HEK293T (cell line): ENCODE measurements at regions not wholly inside any gene's neighbourhood (a gene's known extent, or its start where the extent isn't known, plus 50 kb on each side); places are given as distances from the start of the nearest gene placed in this dataset.

Experiments
- CTCF ChIA-PET: fragments of 350-600 bp; formaldehyde crosslinking; extraction: SDS; loops from one replicate; lab custom pipeline; 2021; ENCODE audit warnings: antibody characterized with exemption, inconsistent platforms; lab: Yijun Ruan, JAX
- POLR2A ChIA-PET: fragments of 350-600 bp; formaldehyde crosslinking; extraction: SDS; loops from one replicate; lab custom pipeline; 2020; ENCODE audit warnings: antibody characterized with exemption, inconsistent platforms; lab: Yijun Ruan, JAX
- DNase-seq: peaks from one replicate; pipeline ENCODE4 v3.0.0; 2012; ENCODE audit warnings: mixed read lengths; ENCODE audit errors: extremely low spot score
- ARNT ChIP-seq: fragments of 450-650 bp; IDR thresholded peaks from 2 replicates; pipeline ENCODE4 v1.6.1; 2017; ENCODE audit warnings: mild to moderate bottlenecking
- BHLHE40 ChIP-seq: fragments of 450-650 bp; IDR thresholded peaks from 2 replicates; pipeline ENCODE4 v1.6.1; 2016; ENCODE audit warnings: mild to moderate bottlenecking, moderate library complexity, borderline replicate concordance
- CTBP1 ChIP-seq: fragments of 450-650 bp; IDR thresholded peaks from 2 replicates; pipeline ENCODE4 v1.6.1; 2016; ENCODE audit warnings: borderline replicate concordance
- ELF4 ChIP-seq: fragments of 450-650 bp; IDR thresholded peaks from 2 replicates; pipeline ENCODE4 v1.6.1; 2017; ENCODE audit warnings: antibody characterized with exemption
- FOXA1 ChIP-seq: fragments of 450-650 bp; IDR thresholded peaks from 2 replicates; pipeline ENCODE4 v1.6.1; 2016; ENCODE audit warnings: mild to moderate bottlenecking
- FOXK2 ChIP-seq: fragments of 450-650 bp; IDR thresholded peaks from 2 replicates; pipeline ENCODE4 v1.6.1; 2016; ENCODE audit warnings: mild to moderate bottlenecking
- FOXM1 ChIP-seq: fragments of 450-650 bp; IDR thresholded peaks from 2 replicates; pipeline ENCODE4 v1.6.1; 2017; ENCODE audit warnings: mild to moderate bottlenecking, borderline replicate concordance
- HDGF ChIP-seq: fragments of 450-650 bp; IDR thresholded peaks from 2 replicates; pipeline ENCODE4 v1.6.1; 2017; ENCODE audit warnings: antibody characterized with exemption, borderline replicate concordance
- L3MBTL2 ChIP-seq: fragments of 450-650 bp; conservative IDR thresholded peaks from 2 replicates; pipeline ENCODE4 v1.6.1; 2016; ENCODE audit warnings: mild to moderate bottlenecking
- LEF1 ChIP-seq: fragments of 450-650 bp; IDR thresholded peaks from 2 replicates; pipeline ENCODE4 v1.6.1; 2017; ENCODE audit warnings: mild to moderate bottlenecking, borderline replicate concordance
- NFRKB ChIP-seq: fragments of 450-650 bp; IDR thresholded peaks from 2 replicates; pipeline ENCODE4 v1.6.1; 2016; ENCODE audit warnings: mild to moderate bottlenecking, moderate library complexity
- PKNOX1 ChIP-seq: fragments of 450-650 bp; IDR thresholded peaks from 2 replicates; pipeline ENCODE4 v1.6.1; 2016
- SP1 ChIP-seq: fragments of 450-650 bp; IDR thresholded peaks from 2 replicates; pipeline ENCODE4 v1.6.1; 2017
- SUZ12 ChIP-seq: fragments of 450-650 bp; IDR thresholded peaks from 2 replicates; pipeline ENCODE4 v1.6.1; 2016; ENCODE audit warnings: mild to moderate bottlenecking
- TARDBP ChIP-seq: fragments of 450-650 bp; IDR thresholded peaks from 2 replicates; pipeline ENCODE4 v1.6.1; 2016
- ZNF384 ChIP-seq: fragments of 450-650 bp; IDR thresholded peaks from 2 replicates; pipeline ENCODE4 v1.6.1; 2016

DNA sequence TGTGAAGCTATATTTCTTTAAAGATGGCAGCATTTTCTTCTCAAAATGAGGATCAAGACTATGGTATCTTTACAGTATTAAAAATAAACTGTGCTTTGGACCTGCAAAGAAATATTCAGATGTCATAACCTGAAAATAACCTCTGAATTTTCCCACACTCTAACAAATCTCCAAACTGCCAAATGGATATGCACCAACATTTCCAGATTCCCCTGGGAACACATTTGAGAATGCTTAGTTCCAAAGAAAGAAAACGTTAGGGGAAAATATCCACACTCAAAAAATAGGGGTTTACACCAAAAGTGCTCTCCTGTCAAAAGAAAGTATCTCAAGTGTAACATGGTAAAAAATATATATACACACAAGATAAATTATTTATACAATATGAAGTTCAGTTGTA lies 69.1 kb upstream of the ARHGAP29 start:
- TF ChIP-seq PKNOX1 (no peak), ELF4 (no peak), FOXK2 (no peak), NFRKB (no peak), CTBP1 (no peak), LEF1 (no peak), SUZ12 (no peak), SP1 (no peak), ZNF384 (no peak)
- CTCF ChIA-PET = no interaction called here
- no peak for DNase-seq
- POLR2A ChIA-PET = no interaction called here

DNA sequence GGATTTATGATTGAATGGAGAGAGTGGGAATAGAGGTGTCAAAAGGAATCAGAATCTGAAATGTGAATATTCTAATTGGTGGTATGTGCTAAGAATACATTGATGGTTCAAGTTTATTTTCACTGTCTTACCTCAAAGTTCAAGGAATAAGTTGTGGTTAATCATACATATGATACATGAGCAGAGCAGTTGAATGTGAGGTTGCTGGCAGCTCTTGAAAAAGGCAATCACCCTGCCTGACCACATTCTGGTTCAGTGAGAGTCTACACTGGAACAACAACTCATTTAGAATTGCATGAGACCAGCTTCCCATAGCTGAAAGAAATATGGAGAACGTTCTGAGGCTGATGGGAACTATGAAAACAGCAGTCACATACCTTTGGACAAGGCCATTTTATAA lies 68.3 kb upstream of the ARHGAP29 start:
- TF ChIP-seq L3MBTL2 (no peak), LEF1 (no peak), TARDBP (no peak), CTBP1 (no peak), SP1 (no peak), NFRKB (no peak), ZNF384 (no peak), FOXM1 (no peak), PKNOX1 (no peak), ELF4 (no peak)
- CTCF ChIA-PET = no interaction called here
- no peak for DNase-seq
- POLR2A ChIA-PET = no interaction called here

DNA sequence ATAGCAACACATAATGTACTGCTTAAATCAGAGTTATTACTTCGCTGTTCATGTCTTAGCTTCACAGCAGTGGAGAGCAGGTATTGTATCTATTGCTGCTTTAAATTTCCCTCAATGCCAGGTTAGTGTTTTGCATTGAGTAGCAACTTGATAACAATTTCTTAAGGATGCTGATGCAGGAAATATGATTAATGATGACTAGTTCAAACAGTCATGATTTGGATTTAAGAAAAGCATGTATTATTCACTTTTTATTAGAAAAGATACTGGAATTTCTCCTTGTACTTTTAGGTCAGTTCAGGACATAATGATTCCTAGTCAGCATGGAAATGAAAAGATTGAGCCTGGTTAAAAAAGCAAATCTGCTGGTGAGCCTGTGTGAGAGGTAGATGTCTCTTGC lies 67.2 kb upstream of the ARHGAP29 start:
- DNase-seq = no peak
- ChIA-PET POLR2A (no interaction called here), CTCF (no interaction called here)
- TF ChIP-seq NFRKB (no peak), FOXA1 (no peak), SP1 (no peak), FOXK2 (no peak), L3MBTL2 (no peak), CTBP1 (no peak), ARNT (no peak), FOXM1 (no peak), ZNF384 (no peak), TARDBP (no peak), SUZ12 (no peak), BHLHE40 (no peak), ELF4 (no peak), LEF1 (no peak), PKNOX1 (no peak), HDGF (no peak)

GRCh38 chr1:94303005-94303404 lies 65.6 kb upstream of the ARHGAP29 start:
- ChIA-PET POLR2A (no interaction called here), CTCF (no interaction called here)
- no peak for DNase-seq
- TF ChIP-seq L3MBTL2 (no peak), LEF1 (no peak), FOXA1 (no peak), FOXK2 (no peak), FOXM1 (no peak), CTBP1 (no peak), SUZ12 (no peak), ZNF384 (no peak)

DNA sequence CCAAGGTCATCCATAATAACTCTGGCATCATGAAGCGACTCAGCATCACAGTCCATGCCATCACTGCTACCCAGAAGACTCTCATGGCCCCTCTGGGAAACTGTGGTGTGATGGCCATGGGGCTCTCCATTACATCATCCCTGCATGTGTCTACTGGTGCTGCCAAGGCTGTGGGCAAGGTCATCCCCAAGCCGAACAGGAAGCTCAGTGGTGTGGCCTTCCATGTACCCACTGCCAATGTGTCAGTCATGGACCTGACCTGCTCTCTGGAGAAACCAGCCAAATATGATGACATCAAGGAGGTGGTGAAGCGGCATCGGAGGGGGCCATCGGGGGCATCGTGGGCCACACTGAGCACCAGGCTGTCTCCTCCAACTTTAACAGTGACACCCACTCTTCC lies 65.1 kb upstream of the ARHGAP29 start:
- CTCF ChIA-PET = no interaction called here
- POLR2A ChIA-PET = no interaction called here
- DNase-seq = no peak
- no peak for TF ChIP-seq CTBP1
- no peak for TF ChIP-seq PKNOX1
- no peak for TF ChIP-seq SUZ12
- no peak for TF ChIP-seq HDGF
- no peak for TF ChIP-seq BHLHE40
- no peak for TF ChIP-seq FOXM1
- no peak for TF ChIP-seq NFRKB
- TF ChIP-seq ARNT = no peak

GRCh38 chr1:94301186-94301585 lies 63.8 kb upstream of the ARHGAP29 start:
- DNase-seq = no peak
- CTCF ChIA-PET = interaction anchor here (0.8 kb wide), 1 partner anchor 236 kb away, joined by 3 read pairs; no protein-coding TSS in a partner anchor
- TF ChIP-seq ELF4 (no peak), SUZ12 (no peak), ARNT (no peak), FOXM1 (no peak), FOXA1 (no peak), TARDBP (no peak), PKNOX1 (no peak), CTBP1 (no peak), FOXK2 (no peak), ZNF384 (no peak)
- POLR2A ChIA-PET = no interaction called here
